ENCODE measurements at regions not wholly inside any gene's neighbourhood (a gene's known extent, or its start where the extent isn't known, plus 50 kb on each side); places are given as distances from the start of the nearest gene placed in this dataset.

DNA sequence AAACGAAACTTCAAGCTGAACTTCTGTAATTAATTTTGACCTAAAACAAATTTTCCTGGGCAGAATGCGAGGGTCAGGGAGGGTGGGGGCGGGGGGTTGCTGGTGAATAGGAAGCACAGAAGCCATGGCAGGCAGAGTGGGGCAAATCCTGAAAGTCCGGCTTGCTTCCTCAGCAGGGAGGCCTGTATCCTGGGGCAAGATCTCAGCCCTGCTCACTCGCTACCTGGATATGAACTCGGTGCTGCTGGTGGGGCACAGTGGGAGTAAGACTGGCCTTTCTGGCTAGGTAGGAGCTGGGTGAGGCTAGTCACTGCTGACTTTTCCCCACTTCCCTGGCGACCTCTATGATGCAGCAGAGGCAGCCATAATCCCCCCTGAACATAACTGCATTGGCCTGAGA lies 168.9 kb upstream of the CHORDC1 start:
- Histone ChIP-seq H3K4me3 (ENCODE audit: low read depth, low read length) (no peak overlapping the region), H3K4me1 (no peaks in the 10 kb centered on the region), H3K36me3 (ENCODE audit: control insufficient read depth, insufficient read depth, low read length) (no peaks in the 10 kb centered on the region), H3K27me3 (replicated peaks; ENCODE audit: control insufficient read depth, insufficient read depth, low read length) (no peaks in the 10 kb centered on the region), H3K9me3 (peaks cover 10% of the 10 kb centered on the region; the same call in 1 of the 2 replicates)
- intact Hi-C loops (cut with micrococcal nuclease; ENCODE audit: unreplicated experiment): loop anchor here (1.0 kb wide), 2 partner anchors 44 to 68 kb away; no protein-coding TSS in a partner anchor
- TF ChIP-seq, protein P1, sequence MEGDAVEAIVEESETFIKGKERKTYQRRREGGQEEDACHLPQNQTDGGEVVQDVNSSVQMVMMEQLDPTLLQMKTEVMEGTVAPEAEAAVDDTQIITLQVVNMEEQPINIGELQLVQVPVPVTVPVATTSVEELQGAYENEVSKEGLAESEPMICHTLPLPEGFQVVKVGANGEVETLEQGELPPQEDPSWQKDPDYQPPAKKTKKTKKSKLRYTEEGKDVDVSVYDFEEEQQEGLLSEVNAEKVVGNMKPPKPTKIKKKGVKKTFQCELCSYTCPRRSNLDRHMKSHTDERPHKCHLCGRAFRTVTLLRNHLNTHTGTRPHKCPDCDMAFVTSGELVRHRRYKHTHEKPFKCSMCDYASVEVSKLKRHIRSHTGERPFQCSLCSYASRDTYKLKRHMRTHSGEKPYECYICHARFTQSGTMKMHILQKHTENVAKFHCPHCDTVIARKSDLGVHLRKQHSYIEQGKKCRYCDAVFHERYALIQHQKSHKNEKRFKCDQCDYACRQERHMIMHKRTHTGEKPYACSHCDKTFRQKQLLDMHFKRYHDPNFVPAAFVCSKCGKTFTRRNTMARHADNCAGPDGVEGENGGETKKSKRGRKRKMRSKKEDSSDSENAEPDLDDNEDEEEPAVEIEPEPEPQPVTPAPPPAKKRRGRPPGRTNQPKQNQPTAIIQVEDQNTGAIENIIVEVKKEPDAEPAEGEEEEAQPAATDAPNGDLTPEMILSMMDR (IDR thresholded peaks at IDR 0.05; ENCODE audit: insufficient read depth in 1 of 2, low read depth in 1 of 2, low read length in 1 of 2, severe bottlenecking in 1 of 2, unreplicated experiment in 1 of 2): no peak
- no peak overlapping the region for H3K4me3 Mint-ChIP-seq (ENCODE audit: unreplicated experiment)
- H3K27ac Mint-ChIP-seq (ENCODE audit: unreplicated experiment): no peak overlapping the region
- ChIA-PET POLR2A (no interaction called here), CTCF (no interaction called here)
- no TSS peak for BruUV-seq (replicated peaks)
- H3K4me1 Mint-ChIP-seq (ENCODE audit: low read depth, unreplicated experiment): no peaks in the 10 kb centered on the region
- DNase-seq: no peak
- H3K9me3 Mint-ChIP-seq (ENCODE audit: unreplicated experiment): peaks cover 8% of the 10 kb centered on the region
- no peaks in the 10 kb centered on the region for H3K36me3 Mint-ChIP-seq (ENCODE audit: insufficient read depth, unreplicated experiment)
- no peaks in the 10 kb centered on the region for H3K27me3 Mint-ChIP-seq (ENCODE audit: insufficient read depth, unreplicated experiment)

DNA sequence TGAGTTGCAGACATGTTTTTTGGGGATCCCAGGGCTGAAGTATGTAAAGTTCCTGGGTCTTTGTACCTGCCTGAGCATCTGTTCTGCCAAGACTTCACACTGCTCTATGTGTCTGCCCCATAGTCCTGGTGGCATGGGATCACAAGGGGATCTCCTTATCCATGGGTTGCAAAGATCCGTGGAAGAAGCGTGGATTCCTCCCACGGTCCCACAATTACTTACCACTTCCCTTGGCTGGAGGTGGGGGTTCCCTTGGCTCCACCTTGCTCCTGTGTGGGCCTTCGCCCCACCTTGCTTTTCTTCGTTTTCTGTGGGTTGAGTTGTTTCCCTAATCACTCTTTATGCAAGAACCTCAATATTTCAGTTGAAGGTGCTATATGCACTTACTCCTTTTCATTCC lies 157.4 kb upstream of the CHORDC1 start:
- BruUV-seq (replicated peaks): no TSS peak

DNA sequence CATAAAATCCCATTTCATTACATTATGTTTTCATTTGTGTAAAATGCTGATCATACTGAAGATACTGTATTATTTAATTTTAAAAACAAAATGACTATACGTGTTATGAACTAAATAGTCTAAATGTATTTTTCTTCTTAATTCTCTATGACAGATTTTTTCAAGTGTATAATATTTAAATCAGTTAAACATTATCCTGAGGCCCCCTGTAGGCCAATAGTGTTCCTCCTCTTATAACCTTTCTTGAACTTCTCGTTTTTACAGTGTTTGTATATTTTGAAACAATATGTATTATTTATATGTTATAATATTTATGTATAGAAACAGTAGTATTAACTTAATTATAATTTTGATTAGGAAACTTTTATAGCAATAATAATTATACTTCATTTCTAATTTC lies 151.1 kb upstream of the CHORDC1 start:
- TF ChIP-seq, protein P1 (IDR thresholded peaks at IDR 0.05; ENCODE audit: insufficient read depth in 1 of 2, low read depth in 1 of 2, low read length in 1 of 2, severe bottlenecking in 1 of 2, unreplicated experiment in 1 of 2): peak in 1 of 2 experiments; percentile 16
- no peaks in the 10 kb centered on the region for H3K9me3 Mint-ChIP-seq (ENCODE audit: unreplicated experiment)
- CTCF ChIA-PET: no interaction called here

More for the DNA sequence above, 157.4 kb upstream of the CHORDC1 start:
- ChIA-PET POLR2A (no interaction called here), CTCF (no interaction called here)
- Histone ChIP-seq H3K9me3 (no peaks in the 10 kb centered on the region), H3K27me3 (replicated peaks; ENCODE audit: control insufficient read depth, insufficient read depth, low read length) (no peaks in the 10 kb centered on the region), H3K4me1 (no peaks in the 10 kb centered on the region), H3K36me3 (ENCODE audit: control insufficient read depth, insufficient read depth, low read length) (no peaks in the 10 kb centered on the region), H3K4me3 (ENCODE audit: low read depth, low read length) (no peak overlapping the region)
- no peaks in the 10 kb centered on the region for H3K4me1 Mint-ChIP-seq (ENCODE audit: low read depth, unreplicated experiment)
- no peaks in the 10 kb centered on the region for H3K36me3 Mint-ChIP-seq (ENCODE audit: insufficient read depth, unreplicated experiment)
- no peak overlapping the region for H3K4me3 Mint-ChIP-seq (ENCODE audit: unreplicated experiment)
- DNase-seq: no peak
- intact Hi-C loops (cut with micrococcal nuclease; ENCODE audit: unreplicated experiment): no loop called here
- H3K27me3 Mint-ChIP-seq (ENCODE audit: insufficient read depth, unreplicated experiment): no peaks in the 10 kb centered on the region
- H3K27ac Mint-ChIP-seq (ENCODE audit: unreplicated experiment): no peak overlapping the region
- TF ChIP-seq, protein P1 (IDR thresholded peaks at IDR 0.05; ENCODE audit: insufficient read depth in 1 of 2, low read depth in 1 of 2, low read length in 1 of 2, severe bottlenecking in 1 of 2, unreplicated experiment in 1 of 2): no peak
- H3K9me3 Mint-ChIP-seq (ENCODE audit: unreplicated experiment): no peaks in the 10 kb centered on the region

More for the DNA sequence above, 151.1 kb upstream of the CHORDC1 start:
- intact Hi-C loops (cut with micrococcal nuclease; ENCODE audit: unreplicated experiment): no loop called here
- no peaks in the 10 kb centered on the region for H3K9me3 ChIP-seq
- H3K36me3 Mint-ChIP-seq (ENCODE audit: insufficient read depth, unreplicated experiment): no peaks in the 10 kb centered on the region
- H3K4me3 Mint-ChIP-seq (ENCODE audit: unreplicated experiment): no peak overlapping the region
- no TSS peak for BruUV-seq (replicated peaks)
- no peaks in the 10 kb centered on the region for H3K27me3 Mint-ChIP-seq (ENCODE audit: insufficient read depth, unreplicated experiment)
- DNase-seq: no peak
- H3K27me3 ChIP-seq (replicated peaks; ENCODE audit: control insufficient read depth, insufficient read depth, low read length): no peaks in the 10 kb centered on the region
- POLR2A ChIA-PET: no interaction called here
- no peaks in the 10 kb centered on the region for H3K4me1 ChIP-seq
- no peaks in the 10 kb centered on the region for H3K4me1 Mint-ChIP-seq (ENCODE audit: low read depth, unreplicated experiment)
- no peak overlapping the region for H3K27ac Mint-ChIP-seq (ENCODE audit: unreplicated experiment)
- no peak overlapping the region for H3K4me3 ChIP-seq (ENCODE audit: low read depth, low read length)
- no peaks in the 10 kb centered on the region for H3K36me3 ChIP-seq (ENCODE audit: control insufficient read depth, insufficient read depth, low read length)

Data from Caco-2 (cell line).